Effector memory CD8-positive, alpha-beta T cell (primary cell): ENCODE measurements at regions not wholly inside any gene's neighbourhood (a gene's known extent, or its start where the extent isn't known, plus 50 kb on each side); places are given as distances from the start of the nearest gene placed in this dataset.

Experiments used
- ATAC-seq: fragments of 150-1000 bp; cut with Tn5 transposase; replicated peaks from 2 replicates; pipeline ENCODE4 v1.10.0; 2021; ENCODE audit warnings: mild to moderate bottlenecking, moderate library complexity
- DNase-seq, 3 experiments: peaks; one replicate each; pipeline ENCODE4 v3.0.0; 2021
- H3K27ac Mint-ChIP-seq, 2 donors: one replicate each; pipeline ENCODE4 v1.8.0; 2022; ENCODE audit warnings: mild to moderate bottlenecking in 2 of 2, mixed read lengths in 2 of 2, moderate library complexity in 2 of 2
- H3K27me3 Mint-ChIP-seq, 2 donors: one replicate each; pipeline ENCODE4 v1.8.0; 2022; ENCODE audit warnings: mixed read lengths in 2 of 2
- H3K36me3 Mint-ChIP-seq: one replicate; pipeline ENCODE4 v1.8.0; 2022; ENCODE audit warnings: mild to moderate bottlenecking, moderate library complexity, mixed read lengths; ENCODE audit not compliant: insufficient read depth
- H3K4me1 Mint-ChIP-seq, 2 donors: one replicate each; pipeline ENCODE4 v1.8.0; 2022; ENCODE audit warnings: low read depth in 2 of 2, mixed read lengths in 2 of 2
- H3K4me3 Mint-ChIP-seq, 2 donors: one replicate each; pipeline ENCODE4 v1.8.0; 2022; ENCODE audit warnings: mild to moderate bottlenecking in 2 of 2, mixed read lengths in 2 of 2, moderate library complexity in 2 of 2
- H3K9me3 Mint-ChIP-seq, 2 donors: one replicate each; pipeline ENCODE4 v1.8.0; 2022; ENCODE audit warnings: mixed read lengths in 2 of 2

GRCh38 chr4:82200046-82200445, 173.7 kb downstream of the HNRNPD start:
- H3K4me1 Mint-ChIP-seq = peaks cover 0 to 3% of the 10 kb centered on the region in 2 donors
- no peaks in the 10 kb centered on the region for H3K36me3 Mint-ChIP-seq
- H3K27ac Mint-ChIP-seq = no peak overlapping the region
- peaks cover 34 to 47% of the 10 kb centered on the region in 2 donors for H3K27me3 Mint-ChIP-seq
- no peaks in the 10 kb centered on the region for H3K9me3 Mint-ChIP-seq
- no peak overlapping the region for H3K4me3 Mint-ChIP-seq
- DNase-seq = no peak
- ATAC-seq = no peak

- Mint-ChIP-seq H3K36me3 (no peaks in the 10 kb centered on the region), H3K4me3 (no peak overlapping the region), H3K27ac (no peak overlapping the region), H3K9me3 (no peaks in the 10 kb centered on the region), H3K27me3 (peaks cover 0 to 10% of the 10 kb centered on the region in 2 donors), H3K4me1 (no peaks in the 10 kb centered on the region)
- DNase-seq (no peak), ATAC-seq (no peak)
These were observed 179.5 kb downstream of the HNRNPD start for GRCh38 chr4:82194329-82194728.

GRCh38 chr4:82192017-82192673, 181.6 kb downstream of the HNRNPD start:
- DNase-seq = no peak
- Mint-ChIP-seq H3K9me3 (no peaks in the 10 kb centered on the region), H3K27me3 (peaks cover 0 to 3% of the 10 kb centered on the region in 2 donors), H3K4me3 (no peak overlapping the region), H3K27ac (no peak overlapping the region), H3K36me3 (no peaks in the 10 kb centered on the region), H3K4me1 (no peaks in the 10 kb centered on the region)
- ATAC-seq = no peak

GRCh38 chr4:82181789-82182188, 192.0 kb downstream of the HNRNPD start:
- Mint-ChIP-seq H3K27me3 (peaks cover 13 to 14% of the 10 kb centered on the region in 2 donors), H3K4me1 (no peaks in the 10 kb centered on the region), H3K9me3 (no peaks in the 10 kb centered on the region), H3K36me3 (no peaks in the 10 kb centered on the region), H3K27ac (no peak overlapping the region), H3K4me3 (no peak overlapping the region)
- DNase-seq (no peak), ATAC-seq (no peak)

GRCh38 chr4:82172186-82172585, 201.6 kb downstream of the HNRNPD start:
- H3K4me3 Mint-ChIP-seq = no peak overlapping the region

GRCh38 chr4:82171531-82172155, 202.1 kb downstream of the HNRNPD start:
- Mint-ChIP-seq H3K27ac (no peak overlapping the region), H3K4me3 (no peak overlapping the region), H3K36me3 (no peaks in the 10 kb centered on the region), H3K4me1 (no peaks in the 10 kb centered on the region), H3K9me3 (no peaks in the 10 kb centered on the region), H3K27me3 (peaks cover 33 to 39% of the 10 kb centered on the region in 2 donors)
- ATAC-seq (no peak), DNase-seq (no peak)

More at GRCh38 chr4:82172186-82172585, 201.6 kb downstream of the HNRNPD start:
- ATAC-seq (no peak), DNase-seq (no peak)
- peaks cover 34 to 37% of the 10 kb centered on the region in 2 donors for H3K27me3 Mint-ChIP-seq
- no peaks in the 10 kb centered on the region for H3K36me3 Mint-ChIP-seq
- no peaks in the 10 kb centered on the region for H3K4me1 Mint-ChIP-seq
- H3K9me3 Mint-ChIP-seq = no peaks in the 10 kb centered on the region
- H3K27ac Mint-ChIP-seq = no peak overlapping the region

- Mint-ChIP-seq H3K4me1 (no peaks in the 10 kb centered on the region), H3K27ac (no peak overlapping the region), H3K4me3 (no peak overlapping the region), H3K27me3 (peaks cover 16 to 37% of the 10 kb centered on the region in 2 donors), H3K9me3 (peaks cover 0 to 5% of the 10 kb centered on the region in 2 donors), H3K36me3 (no peaks in the 10 kb centered on the region)
- no peak for ATAC-seq
- no peak for DNase-seq
These were observed 224.0 kb downstream of the HNRNPD start for GRCh38 chr4:82149750-82150149.

- Mint-ChIP-seq H3K4me1 (no peaks in the 10 kb centered on the region), H3K27ac (no peak overlapping the region), H3K9me3 (no peaks in the 10 kb centered on the region), H3K4me3 (no peak overlapping the region), H3K27me3 (peaks cover 0 to 22% of the 10 kb centered on the region in 2 donors), H3K36me3 (no peaks in the 10 kb centered on the region)
- DNase-seq (no peak), ATAC-seq (no peak)
These were observed 227.9 kb downstream of the HNRNPD start for GRCh38 chr4:82145850-82146249.

- Mint-ChIP-seq H3K9me3 (no peaks in the 10 kb centered on the region), H3K27me3 (peaks cover 0 to 10% of the 10 kb centered on the region in 2 donors), H3K4me1 (peaks cover 7 to 11% of the 10 kb centered on the region in 2 donors), H3K4me3 (no peak overlapping the region), H3K36me3 (no peaks in the 10 kb centered on the region), H3K27ac (no peak overlapping the region)
- DNase-seq = no peak
- no peak for ATAC-seq
These were observed 233.4 kb downstream of the HNRNPD start for GRCh38 chr4:82140422-82140821.

- ATAC-seq = no peak
- H3K27ac Mint-ChIP-seq = no peak overlapping the region
- H3K9me3 Mint-ChIP-seq = no peaks in the 10 kb centered on the region
- H3K4me3 Mint-ChIP-seq = no peak overlapping the region
- peaks cover 0 to 10% of the 10 kb centered on the region in 2 donors for H3K27me3 Mint-ChIP-seq
- H3K36me3 Mint-ChIP-seq = no peaks in the 10 kb centered on the region
- peaks cover 7 to 11% of the 10 kb centered on the region in 2 donors for H3K4me1 Mint-ChIP-seq
- no peak for DNase-seq
These were observed 234.5 kb downstream of the HNRNPD start for GRCh38 chr4:82139287-82139686.

- Mint-ChIP-seq H3K9me3 (no peaks in the 10 kb centered on the region), H3K36me3 (no peaks in the 10 kb centered on the region), H3K4me3 (no peak overlapping the region), H3K4me1 (peaks cover 7 to 11% of the 10 kb centered on the region in 2 donors), H3K27ac (no peak overlapping the region), H3K27me3 (peaks cover 0 to 6% of the 10 kb centered on the region in 2 donors)
- no peak for DNase-seq
- ATAC-seq = no peak
These were observed 235.4 kb downstream of the HNRNPD start for GRCh38 chr4:82138374-82138773.

GRCh38 chr4:82136161-82136801, 237.5 kb downstream of the HNRNPD start:
- Mint-ChIP-seq H3K27me3 (no peaks in the 10 kb centered on the region), H3K27ac (peak overlapping the region; percentile 70 to 84), H3K36me3 (no peaks in the 10 kb centered on the region), H3K4me3 (peak overlapping the region; percentile 7 to 14), H3K4me1 (peaks cover 7 to 11% of the 10 kb centered on the region in 2 donors), H3K9me3 (no peaks in the 10 kb centered on the region)
- DNase-seq = no peak
- ATAC-seq = peak; percentile 47

- H3K27me3 Mint-ChIP-seq = peaks cover 13 to 19% of the 10 kb centered on the region in 2 donors
These were observed 245.4 kb downstream of the HNRNPD start for GRCh38 chr4:82128355-82128754.

More at GRCh38 chr4:82128355-82128754, 245.4 kb downstream of the HNRNPD start:
- H3K27ac Mint-ChIP-seq = no peak overlapping the region
- ATAC-seq (no peak), DNase-seq (no peak)
- H3K4me1 Mint-ChIP-seq = no peaks in the 10 kb centered on the region
- no peak overlapping the region for H3K4me3 Mint-ChIP-seq
- H3K9me3 Mint-ChIP-seq = peaks cover 0 to 1% of the 10 kb centered on the region in 2 donors
- H3K36me3 Mint-ChIP-seq = no peaks in the 10 kb centered on the region
